Endodermal cell (in vitro differentiated cells): ENCODE measurements at regions not wholly inside any gene's neighbourhood (a gene's known extent, or its start where the extent isn't known, plus 50 kb on each side); places are given as distances from the start of the nearest gene placed in this dataset.
A peak's percentile ranks its signal among the peaks of the same experiment; 100 is the strongest.

Experiments
- DNase-seq: peaks from one replicate; pipeline ENCODE4 v3.0.0-alpha.2; 2017
- H3K27ac ChIP-seq: 2 replicates; pipeline ENCODE4 v1.5.1; 2013; ENCODE audit warnings: mild to moderate bottlenecking, low read depth, low read length, moderate library complexity
- H3K27me3 ChIP-seq: 2 replicates; pipeline ENCODE4 v1.6.1; 2013; ENCODE audit warnings: mild to moderate bottlenecking, low read length, moderate library complexity; ENCODE audit not compliant: insufficient read depth, control insufficient read depth, poor library complexity, severe bottlenecking
- H3K36me3 ChIP-seq: 2 replicates; pipeline ENCODE4 v1.7.0; 2013; ENCODE audit warnings: mild to moderate bottlenecking, low read length, moderate library complexity; ENCODE audit not compliant: control insufficient read depth, insufficient read depth
- H3K4me1 ChIP-seq: one replicate; pipeline ENCODE4 v1.7.0; 2013; ENCODE audit warnings: low read length; ENCODE audit not compliant: control insufficient read depth, insufficient read depth
- H3K4me3 ChIP-seq: 2 replicates; pipeline ENCODE4 v1.5.1; 2013; ENCODE audit warnings: mild to moderate bottlenecking, low read length, moderate library complexity
- H3K9ac ChIP-seq: 2 replicates; pipeline ENCODE4 v1.6.1; 2013; ENCODE audit warnings: mild to moderate bottlenecking, low read length, moderate library complexity; ENCODE audit not compliant: poor library complexity, severe bottlenecking; ENCODE audit errors: extremely low read depth
- H3K9me3 ChIP-seq: 2 replicates; pipeline ENCODE4 v1.6.1; 2013; ENCODE audit warnings: mild to moderate bottlenecking, low read length, moderate library complexity; ENCODE audit not compliant: control insufficient read depth
- H3K27ac Mint-ChIP-seq: 2 replicates; pipeline ENCODE4 v1.8.0; 2020; ENCODE audit warnings: mixed read lengths
- H3K27me3 Mint-ChIP-seq: 2 replicates; pipeline ENCODE4 v1.8.0; 2021; ENCODE audit warnings: mild to moderate bottlenecking, mixed read lengths; ENCODE audit not compliant: insufficient read depth
- H3K36me3 Mint-ChIP-seq: 2 replicates; pipeline ENCODE4 v1.8.0; 2020; ENCODE audit warnings: low read depth, mixed read lengths
- H3K4me1 Mint-ChIP-seq: 2 replicates; pipeline ENCODE4 v1.8.0; 2020; ENCODE audit warnings: mixed read lengths
- H3K4me3 Mint-ChIP-seq: 2 replicates; pipeline ENCODE4 v1.8.0; 2020; ENCODE audit warnings: mild to moderate bottlenecking, moderate library complexity, mixed read lengths
- H3K9me3 Mint-ChIP-seq: 2 replicates; pipeline ENCODE4 v1.8.0; 2020; ENCODE audit warnings: mild to moderate bottlenecking, mixed read lengths
- CTCF ChIP-seq: fragments of 200-600 bp; sonication (generic); conservative IDR thresholded peaks from 2 replicates; pipeline ENCODE4 v1.5.0; 2021; ENCODE audit warnings: antibody characterized with exemption, mild to moderate bottlenecking
- WGBS, 2 experiments: methylation state at CpG; one replicate each; pipeline versions ENCODE4 v1.1.5 to v1.1.7; 2013; ENCODE audit warnings: missing lambda C conversion rate in 2 of 2, mixed read lengths in 1 of 2; ENCODE audit not compliant: insufficient coverage in 1 of 2, insufficient read length in 1 of 2; 5-methylcytosine and 5-hydroxymethylcytosine counted together

- Mint-ChIP-seq H3K27me3 (peaks cover 25% of the 10 kb centered on the region), H3K4me3 (no peak overlapping the region), H3K27ac (no peak overlapping the region), H3K36me3 (no peaks in the 10 kb centered on the region), H3K4me1 (no peaks in the 10 kb centered on the region), H3K9me3 (no peaks in the 10 kb centered on the region)
- no peak for TF ChIP-seq CTCF
- no peak for DNase-seq
- no peak overlapping the region for H3K27ac ChIP-seq
- H3K4me1 ChIP-seq, result no peaks in the 10 kb centered on the region
- peaks cover 25% of the 10 kb centered on the region for H3K27me3 ChIP-seq
- WGBS, 2 experiments, result 95 to 98% methylated on average over 5 of the region's 5 CpGs
- no peaks in the 10 kb centered on the region for H3K9me3 ChIP-seq
- H3K9ac ChIP-seq, result no peak overlapping the region
- H3K4me3 ChIP-seq, result no peak overlapping the region
- no peaks in the 10 kb centered on the region for H3K36me3 ChIP-seq
Observed at GRCh38 chr1:47647327-47647845, 209.5 kb downstream of the FOXD2 start.

- TF ChIP-seq CTCF, result no peak
- Mint-ChIP-seq H3K27me3 (peaks cover 39% of the 10 kb centered on the region), H3K36me3 (no peaks in the 10 kb centered on the region), H3K4me1 (no peaks in the 10 kb centered on the region), H3K9me3 (no peaks in the 10 kb centered on the region), H3K27ac (no peak overlapping the region), H3K4me3 (no peak overlapping the region)
- no peak overlapping the region for H3K4me3 ChIP-seq
- peak; percentile 38 for DNase-seq
- H3K4me1 ChIP-seq, result no peaks in the 10 kb centered on the region
- H3K9me3 ChIP-seq, result no peaks in the 10 kb centered on the region
- H3K9ac ChIP-seq, result no peak overlapping the region
- H3K27me3 ChIP-seq, result peaks cover 35% of the 10 kb centered on the region
- H3K27ac ChIP-seq, result no peak overlapping the region
- no peaks in the 10 kb centered on the region for H3K36me3 ChIP-seq
- 88 to 89% methylated on average over 7 of the region's 7 CpGs for WGBS, 2 experiments
Observed at GRCh38 chr1:47650205-47650604, 212.4 kb downstream of the FOXD2 start.

- 87% methylated on average over 1 of the region's 1 CpG; no CpG with 5 or more reads in 1 of the 2 experiments for WGBS, 2 experiments
- DNase-seq, result peak; percentile 33
- H3K36me3 ChIP-seq, result no peaks in the 10 kb centered on the region
- H3K36me3 Mint-ChIP-seq, result no peaks in the 10 kb centered on the region
- H3K27me3 Mint-ChIP-seq, result peaks cover 37% of the 10 kb centered on the region
- no peaks in the 10 kb centered on the region for H3K4me1 Mint-ChIP-seq
- H3K9ac ChIP-seq, result no peak overlapping the region
- no peaks in the 10 kb centered on the region for H3K4me1 ChIP-seq
- H3K4me3 Mint-ChIP-seq, result no peak overlapping the region
- TF ChIP-seq CTCF, result no peak
- H3K9me3 Mint-ChIP-seq, result no peaks in the 10 kb centered on the region
- no peak overlapping the region for H3K4me3 ChIP-seq
- no peak overlapping the region for H3K27ac ChIP-seq
- H3K9me3 ChIP-seq, result no peaks in the 10 kb centered on the region
- peaks cover 31% of the 10 kb centered on the region for H3K27me3 ChIP-seq
- no peak overlapping the region for H3K27ac Mint-ChIP-seq
Observed at GRCh38 chr1:47650611-47651010, 212.8 kb downstream of the FOXD2 start.
